ENCODE measurements at regions not wholly inside any gene's neighbourhood (a gene's known extent, or its start where the extent isn't known, plus 50 kb on each side); places are given as distances from the start of the nearest gene placed in this dataset.
A peak's percentile ranks its signal among the peaks of the same experiment; 100 is the strongest.
"Not testable (repeated sequence)": the region's sequence is repeated elsewhere in the genome, so short reads cannot be mapped to it uniquely, and the experiment has no call there.

- TF ChIP-seq CTCF (IDR thresholded peaks at IDR 0.05): no peak
- TF ChIP-seq POLR2A (IDR thresholded peaks at IDR 0.05): no peak
- Histone ChIP-seq H3K27me3 (no peaks in the 10 kb centered on the region), H3K9me3 (no peaks in the 10 kb centered on the region), H3K36me3 (ENCODE audit: low read depth, missing control alignments) (no peaks in the 10 kb centered on the region), H3K27ac (no peak overlapping the region), H3K4me1 (no peaks in the 10 kb centered on the region), H3K4me3 (no peak overlapping the region)
- intact Hi-C loops (cut with DNase I; ENCODE audit: low total_unique reads): no loop called here
- DNase-seq: no peak
Observed at GRCh38 chr2:116809109-116809508, 1005.4 kb upstream of the DDX18 start.

GRCh38 chr2:116810071-116810470 is 1004.4 kb upstream of the DDX18 start:
- intact Hi-C loops (cut with DNase I; ENCODE audit: low total_unique reads): no loop called here
- Histone ChIP-seq H3K4me1 (no peaks in the 10 kb centered on the region), H3K9me3 (no peaks in the 10 kb centered on the region), H3K4me3 (no peak overlapping the region), H3K27me3 (no peaks in the 10 kb centered on the region), H3K27ac (no peak overlapping the region), H3K36me3 (ENCODE audit: low read depth, missing control alignments) (no peaks in the 10 kb centered on the region)
- TF ChIP-seq POLR2A (IDR thresholded peaks at IDR 0.05): no peak
- DNase-seq: no peak
- WGBS, 2 donors: 84% methylated on average over 4 of the region's 4 CpGs

DNA sequence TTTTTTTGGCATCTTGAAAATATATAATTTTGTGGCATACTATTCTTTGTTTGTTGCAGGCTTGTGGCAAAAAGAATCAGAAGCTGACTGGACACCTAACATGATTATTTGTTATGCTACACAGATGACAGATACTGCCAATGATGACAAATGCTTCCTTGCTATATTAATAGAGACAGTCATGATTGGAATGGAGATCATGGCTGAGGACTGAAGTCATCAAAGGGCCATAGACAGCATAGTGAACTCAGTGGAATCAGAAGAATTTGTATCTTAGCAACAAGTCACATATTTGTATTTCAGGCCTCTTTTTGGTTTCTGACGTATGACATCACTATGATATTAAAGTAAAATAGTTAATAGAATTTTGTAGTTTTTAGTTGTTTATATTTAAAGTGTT is 1003.8 kb upstream of the DDX18 start:
- no peak overlapping the region for H3K4me3 ChIP-seq
- H3K27ac ChIP-seq: no peak overlapping the region
- TF ChIP-seq POLR2A (IDR thresholded peaks at IDR 0.05): no peak
- TF ChIP-seq CTCF (IDR thresholded peaks at IDR 0.05): no peak
- intact Hi-C loops (cut with DNase I; ENCODE audit: low total_unique reads): no loop called here
- no peaks in the 10 kb centered on the region for H3K4me1 ChIP-seq
- no peak for DNase-seq
- H3K27me3 ChIP-seq: no peaks in the 10 kb centered on the region
- H3K9me3 ChIP-seq: no peaks in the 10 kb centered on the region
- WGBS, 2 donors: 80 to 90% methylated on average over 1 of the region's 1 CpG
- no peaks in the 10 kb centered on the region for H3K36me3 ChIP-seq (ENCODE audit: low read depth, missing control alignments)

GRCh38 chr2:116819355-116819754 is 995.1 kb upstream of the DDX18 start:
- no peaks in the 10 kb centered on the region for H3K27me3 ChIP-seq
- TF ChIP-seq CTCF (IDR thresholded peaks at IDR 0.05) (peak in 2 of 3 experiments; percentile 5 to 36), POLR2A (IDR thresholded peaks at IDR 0.05) (no peak)
- H3K4me3 ChIP-seq: no peak overlapping the region
- no peak for DNase-seq
- no peaks in the 10 kb centered on the region for H3K9me3 ChIP-seq
- no peaks in the 10 kb centered on the region for H3K4me1 ChIP-seq
- no peaks in the 10 kb centered on the region for H3K36me3 ChIP-seq (ENCODE audit: low read depth, missing control alignments)
- no peak overlapping the region for H3K27ac ChIP-seq
- intact Hi-C loops (cut with DNase I; ENCODE audit: low total_unique reads): no loop called here

DNA sequence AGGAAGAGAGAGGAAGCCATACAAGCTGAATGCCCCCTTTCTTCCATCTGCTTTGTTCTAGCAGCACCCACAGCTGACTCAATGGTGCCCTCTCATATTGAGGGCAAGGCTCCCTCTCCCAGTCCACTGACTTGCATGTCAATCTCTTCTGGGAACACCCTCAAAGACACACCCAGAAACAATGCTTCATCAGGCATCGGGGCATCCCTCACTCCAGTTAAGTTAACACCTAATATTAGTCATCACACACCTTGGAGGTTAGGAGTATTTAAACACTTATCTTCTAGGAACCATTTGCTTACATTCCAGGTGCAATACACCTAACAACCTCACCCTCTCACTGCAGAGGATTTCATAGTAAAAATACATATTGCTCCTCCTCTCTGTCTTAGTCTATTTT is 993.5 kb upstream of the DDX18 start:
- no peaks in the 10 kb centered on the region for H3K36me3 ChIP-seq (ENCODE audit: low read depth, missing control alignments)
- H3K9me3 ChIP-seq: no peaks in the 10 kb centered on the region
- no peak for TF ChIP-seq POLR2A (IDR thresholded peaks at IDR 0.05)
- TF ChIP-seq CTCF (IDR thresholded peaks at IDR 0.05): no peak
- no peak overlapping the region for H3K4me3 ChIP-seq
- H3K27me3 ChIP-seq: no peaks in the 10 kb centered on the region
- WGBS, 2 donors: 85 to 86% methylated on average over 1 of the region's 1 CpG
- no peaks in the 10 kb centered on the region for H3K4me1 ChIP-seq
- DNase-seq: no peak
- intact Hi-C loops (cut with DNase I; ENCODE audit: low total_unique reads): no loop called here
- H3K27ac ChIP-seq: no peak overlapping the region

DNA sequence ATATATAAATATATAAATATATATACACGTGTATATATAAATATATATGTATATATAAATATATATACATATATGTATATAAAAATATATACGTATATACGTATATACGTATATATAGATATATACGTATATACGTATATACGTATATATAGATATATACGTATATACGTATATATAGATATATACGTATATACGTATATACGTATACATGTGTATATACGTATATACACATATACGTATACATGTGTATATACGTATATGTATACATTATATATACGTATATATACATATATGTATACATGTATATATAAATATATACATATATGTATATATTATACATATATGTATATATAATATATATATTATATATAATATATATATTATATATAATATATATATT is 984.9 kb upstream of the DDX18 start:
- H3K4me1 ChIP-seq; H3K27me3 ChIP-seq; H3K9me3 ChIP-seq; intact Hi-C loops (cut with DNase I; ENCODE audit: low total_unique reads); H3K36me3 ChIP-seq (ENCODE audit: low read depth, missing control alignments); H3K4me3 ChIP-seq; DNase-seq; H3K27ac ChIP-seq: not testable (repeated sequence)
- WGBS, 2 donors: 85% methylated on average over 14 to 16 of the region's 16 CpGs
